ENCODE measurements at regions not wholly inside any gene's neighbourhood (a gene's known extent, or its start where the extent isn't known, plus 50 kb on each side); places are given as distances from the start of the nearest gene placed in this dataset.
"Not testable (repeated sequence)": the region's sequence is repeated elsewhere in the genome, so short reads cannot be mapped to it uniquely, and the experiment has no call there.

DNA sequence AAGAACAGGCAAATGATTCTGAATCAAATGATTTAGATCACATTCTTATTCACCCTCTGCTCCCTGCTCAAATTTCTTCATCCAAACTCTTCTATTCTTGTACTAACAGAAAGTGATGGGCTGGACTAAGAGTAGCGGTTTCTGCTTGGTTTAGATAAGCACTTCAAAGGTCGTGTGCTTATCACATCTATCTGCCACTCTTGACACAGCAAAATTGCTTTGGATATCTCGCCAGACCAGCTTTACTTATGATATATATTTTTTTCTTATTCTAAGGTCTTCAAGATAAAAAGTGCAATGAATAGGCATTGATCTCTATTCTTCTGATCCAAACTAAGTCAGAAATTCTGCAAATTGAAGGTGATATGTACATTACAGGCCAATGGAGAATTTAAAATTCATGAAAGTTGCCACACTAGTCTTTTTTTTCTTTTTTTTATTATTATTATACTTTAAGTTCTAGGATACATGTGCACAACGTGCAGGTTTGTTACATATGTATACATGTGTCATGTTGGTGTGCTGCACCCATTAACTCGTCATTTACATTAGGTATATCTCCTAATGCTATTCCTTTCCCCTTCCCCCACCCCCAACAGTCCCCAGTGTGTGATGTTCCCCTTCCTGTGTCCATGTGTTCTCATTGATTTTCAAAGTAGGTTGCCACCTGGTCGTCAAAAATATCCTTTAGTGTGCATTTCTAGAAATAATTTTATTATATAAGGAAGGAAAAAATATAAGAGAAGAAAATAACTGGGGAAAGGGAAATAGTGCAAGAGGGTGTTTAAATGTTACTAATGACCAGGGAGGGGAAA lies 1941.0 kb upstream of the RAG2 start:
- no peak for DNase-seq

DNA sequence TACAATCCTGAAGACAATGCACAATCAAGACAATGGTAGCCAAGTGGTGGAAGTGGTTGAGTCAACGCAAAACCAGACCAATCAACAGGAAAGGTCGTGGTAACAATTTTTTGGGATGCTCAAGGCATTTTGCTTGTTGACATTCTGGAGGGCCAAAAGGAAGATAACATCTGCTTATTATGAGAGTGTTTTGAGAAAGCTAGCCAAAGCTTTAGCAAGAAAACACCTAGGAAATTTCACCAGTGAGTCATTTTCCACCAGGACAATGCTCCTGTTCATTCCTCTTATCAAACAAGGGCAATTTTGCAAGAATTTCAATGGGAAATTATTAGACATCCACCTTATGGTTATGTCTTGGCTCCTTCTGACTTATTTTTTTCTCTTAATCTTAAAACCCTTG lies 1932.2 kb upstream of the RAG2 start:
- no peak for DNase-seq

DNA sequence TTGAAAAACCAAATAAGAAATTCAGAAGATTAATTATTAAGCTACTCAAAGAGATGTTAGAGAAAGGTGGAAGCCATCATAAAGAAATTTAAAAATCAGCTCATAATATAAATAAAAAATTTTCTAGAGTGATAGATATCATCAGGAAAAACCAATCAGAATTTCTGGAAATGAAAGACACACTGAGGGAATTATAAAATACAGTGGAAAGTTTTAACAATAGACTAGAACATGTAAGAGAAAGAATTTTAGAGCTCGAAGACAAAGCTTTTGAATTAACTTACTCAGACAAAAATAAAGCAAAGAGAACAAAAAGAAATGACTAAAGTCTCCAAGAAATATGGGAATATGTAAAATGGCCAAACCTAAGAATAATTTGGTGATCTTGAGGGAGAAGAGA lies 1926.9 kb upstream of the RAG2 start:
- DNase-seq, result no peak

DNA sequence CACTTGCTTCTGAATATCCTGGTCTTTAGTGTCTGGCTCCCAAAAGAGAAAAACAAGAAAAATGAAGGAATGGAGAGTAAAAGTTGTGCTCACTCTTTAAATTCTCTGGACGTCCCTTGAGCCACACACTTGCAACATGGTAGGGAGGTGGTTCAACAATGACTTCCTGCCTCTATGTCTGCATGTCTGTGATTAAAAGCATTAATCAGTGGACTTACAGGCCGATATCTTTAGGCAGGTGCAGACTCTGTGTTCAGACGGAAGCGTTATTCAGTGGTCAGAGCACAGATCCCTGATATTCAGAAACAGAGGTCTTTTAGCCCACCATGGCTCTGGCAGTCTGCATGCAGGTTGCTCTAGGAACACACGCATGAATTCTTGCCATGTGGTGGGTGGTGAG lies 1920.0 kb upstream of the RAG2 start:
- no peak for DNase-seq

DNA sequence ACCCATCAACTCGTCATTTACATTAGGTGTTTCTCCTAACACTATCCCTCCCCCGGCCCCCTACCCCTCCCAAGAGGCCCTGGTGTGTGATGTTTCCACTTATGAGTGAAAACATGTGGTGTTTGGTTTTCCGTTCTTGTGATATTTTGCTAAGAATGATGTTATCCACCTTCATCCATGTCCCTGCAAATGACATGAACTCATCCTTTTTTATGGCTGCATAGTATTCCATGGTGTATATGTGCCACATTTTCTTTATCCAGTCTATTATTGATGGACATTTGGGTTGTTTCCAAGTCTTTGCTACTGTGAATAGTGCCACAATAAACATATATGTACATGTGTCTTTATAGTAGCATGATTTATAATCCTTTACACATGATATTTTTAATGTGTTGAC lies 1914.8 kb upstream of the RAG2 start:
- not testable (repeated sequence) for DNase-seq

DNA sequence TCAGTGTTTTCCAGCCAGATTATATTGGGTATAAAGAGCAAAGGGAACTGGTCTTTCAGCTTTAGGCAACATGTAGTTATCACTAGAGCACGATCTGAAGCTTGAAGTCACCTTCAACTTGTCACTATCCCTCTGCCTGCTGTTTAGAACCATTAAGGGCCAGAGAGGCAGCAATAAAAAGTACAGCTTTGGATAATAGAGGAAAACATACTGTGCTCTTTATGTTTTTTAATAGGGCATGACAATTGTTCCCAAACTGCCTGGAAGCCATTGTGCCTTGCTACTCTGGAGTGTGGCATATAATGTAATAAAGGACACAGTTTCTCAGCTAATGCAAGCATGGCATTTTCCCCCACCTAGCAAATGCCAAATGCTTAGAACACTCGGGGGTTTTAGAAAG lies 1912.0 kb upstream of the RAG2 start:
- DNase-seq, result no peak

DNA sequence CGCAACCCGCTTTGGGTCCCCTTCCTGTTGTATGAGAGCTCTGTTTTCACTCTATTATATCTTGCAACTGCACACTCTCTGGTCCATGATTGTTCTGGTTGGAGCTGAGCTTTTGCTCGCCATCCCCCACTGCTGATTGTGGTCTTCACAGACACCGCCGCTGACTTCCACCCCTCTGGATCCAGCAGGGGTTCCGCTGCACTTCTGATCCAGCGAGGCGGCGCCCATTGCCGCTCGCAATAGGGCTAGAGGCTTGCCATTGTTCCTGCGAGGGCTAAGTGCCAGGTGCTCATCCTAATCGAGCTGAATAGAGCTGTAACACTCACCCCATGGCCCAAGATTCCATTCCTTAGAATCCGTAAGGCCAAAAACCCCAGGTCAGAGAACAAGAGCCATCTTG lies 1905.8 kb upstream of the RAG2 start:
- no peak for DNase-seq

DNA sequence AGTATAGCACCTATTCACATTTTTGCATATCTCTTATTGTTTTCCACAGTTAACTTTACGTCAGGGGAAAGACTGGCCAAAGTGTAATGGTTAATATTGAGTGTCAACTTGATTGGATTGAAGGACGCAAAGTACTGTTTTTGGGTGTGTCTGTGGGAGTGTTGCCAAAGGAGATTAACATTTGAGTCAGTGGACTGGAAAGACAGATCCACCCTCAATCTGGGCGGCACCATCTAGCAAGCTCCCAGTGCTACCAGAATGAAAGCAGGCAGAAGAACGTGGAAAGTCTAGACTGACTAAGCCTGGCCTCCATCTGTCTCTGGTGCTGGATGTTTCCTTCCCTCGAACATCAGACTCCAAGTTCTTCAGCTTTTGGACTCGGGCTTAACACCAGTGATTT lies 1900.7 kb upstream of the RAG2 start:
- DNase-seq, result no peak

DNA sequence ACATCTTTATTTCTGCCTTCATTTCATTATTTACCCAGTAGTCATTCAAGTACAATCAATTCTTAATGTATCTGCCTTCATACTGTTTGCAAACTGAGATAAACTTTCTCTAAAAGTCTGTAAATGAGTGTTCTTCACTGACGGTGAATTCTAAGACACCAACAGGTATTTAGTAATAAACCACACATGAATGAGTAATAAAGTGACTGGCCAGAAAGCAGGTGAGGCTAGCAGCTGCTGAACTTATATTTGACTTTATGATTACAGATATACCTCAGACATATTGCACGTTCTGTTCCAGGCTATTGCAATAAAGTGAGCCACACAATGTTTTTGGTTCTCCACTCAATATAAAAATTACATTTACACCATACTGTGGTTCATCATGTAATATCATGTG lies 1894.0 kb upstream of the RAG2 start:
- DNase-seq, result no peak

DNA sequence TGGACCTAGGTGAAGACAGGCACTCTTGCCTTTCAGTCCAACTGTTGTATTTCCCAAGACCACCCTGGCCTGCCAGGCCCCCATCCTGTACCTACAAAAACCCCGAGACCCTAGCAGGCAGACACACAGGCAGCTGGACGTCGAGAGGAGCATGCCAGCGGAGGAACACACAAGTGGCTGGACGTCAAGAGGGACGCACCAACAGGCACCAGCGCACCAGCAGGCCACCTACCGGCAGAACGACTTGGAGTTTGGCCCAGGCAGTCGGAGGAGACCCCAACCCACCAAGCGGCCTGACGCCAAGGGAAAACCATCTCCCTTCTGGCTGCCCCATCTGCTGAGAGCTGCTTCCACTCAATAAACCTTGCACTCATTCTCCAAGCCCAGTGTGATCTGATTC lies 1883.4 kb upstream of the RAG2 start:
- no peak for DNase-seq

DNA sequence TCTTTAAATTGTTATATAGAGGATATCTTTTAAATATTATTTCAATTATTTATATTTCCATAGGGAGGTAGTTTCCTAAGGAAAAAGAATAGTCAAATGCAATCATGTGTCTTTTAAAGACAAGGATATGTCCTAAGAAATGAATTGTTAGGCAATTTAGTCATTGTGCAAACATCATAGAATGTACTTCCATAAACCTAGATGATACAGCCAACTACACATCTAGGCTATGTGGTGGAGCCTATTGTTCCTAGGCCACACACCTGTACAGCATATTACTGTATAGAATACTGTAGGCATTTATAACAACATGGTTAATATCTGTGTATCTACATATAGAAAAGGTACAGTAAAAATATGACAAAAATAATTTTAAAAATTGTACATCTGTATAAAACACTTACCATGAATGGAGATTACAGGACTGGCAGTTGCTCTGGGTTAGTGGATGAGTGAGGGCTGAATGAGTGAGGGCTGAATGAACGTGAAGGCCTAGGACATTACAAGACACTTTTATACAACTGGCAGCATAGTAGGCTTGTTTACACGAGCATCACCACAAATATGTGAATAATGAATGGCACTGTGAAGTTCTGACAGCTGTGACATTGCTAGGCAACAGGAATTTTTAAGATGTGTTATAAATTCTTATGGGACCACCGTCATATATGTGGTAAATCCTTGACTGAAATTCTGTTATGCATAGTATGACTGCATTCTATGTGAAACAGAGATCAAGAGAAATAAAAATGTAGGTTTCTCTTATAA lies 1879.0 kb upstream of the RAG2 start:
- no peak for DNase-seq

DNA sequence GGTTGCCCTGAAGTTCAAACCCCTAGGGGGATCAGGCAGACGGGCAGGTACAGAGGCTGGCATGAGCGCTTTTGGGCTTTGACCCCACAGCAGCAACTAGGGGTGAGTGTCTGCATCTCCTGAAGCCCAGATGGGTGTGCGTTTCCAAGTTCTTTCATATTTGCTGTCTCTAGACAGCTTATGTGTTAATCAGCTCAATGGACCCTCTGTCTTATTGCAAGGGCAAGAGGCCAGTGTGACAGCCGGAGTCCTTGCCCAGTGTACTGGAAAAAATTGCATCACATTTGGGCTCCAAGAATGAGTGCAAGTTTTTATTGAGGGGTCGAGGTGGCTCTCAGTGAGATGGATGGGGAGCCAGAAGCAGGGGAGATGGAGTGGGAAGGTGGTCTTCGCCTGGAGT lies 1863.7 kb upstream of the RAG2 start:
- DNase-seq, result no peak

DNA sequence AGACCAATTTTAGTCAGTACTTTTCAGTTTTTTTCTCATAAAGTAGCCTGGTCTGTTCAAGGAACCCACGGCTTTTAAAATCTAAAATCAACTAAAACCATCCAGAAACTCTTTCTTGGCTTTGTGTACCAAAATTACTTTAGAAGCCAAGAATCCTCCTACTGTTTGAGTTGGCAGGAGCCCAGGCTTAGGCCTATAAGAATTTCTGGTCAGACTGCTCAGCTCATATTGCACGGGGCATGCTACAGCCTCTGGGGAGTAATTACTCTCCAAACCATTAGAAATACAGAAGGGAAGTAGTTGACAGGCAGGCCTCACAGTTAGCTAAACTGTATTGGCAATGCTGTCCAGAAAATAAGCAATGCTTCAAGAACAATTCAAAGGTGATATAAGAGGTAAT lies 1862.9 kb upstream of the RAG2 start:
- DNase-seq, result no peak

DNA sequence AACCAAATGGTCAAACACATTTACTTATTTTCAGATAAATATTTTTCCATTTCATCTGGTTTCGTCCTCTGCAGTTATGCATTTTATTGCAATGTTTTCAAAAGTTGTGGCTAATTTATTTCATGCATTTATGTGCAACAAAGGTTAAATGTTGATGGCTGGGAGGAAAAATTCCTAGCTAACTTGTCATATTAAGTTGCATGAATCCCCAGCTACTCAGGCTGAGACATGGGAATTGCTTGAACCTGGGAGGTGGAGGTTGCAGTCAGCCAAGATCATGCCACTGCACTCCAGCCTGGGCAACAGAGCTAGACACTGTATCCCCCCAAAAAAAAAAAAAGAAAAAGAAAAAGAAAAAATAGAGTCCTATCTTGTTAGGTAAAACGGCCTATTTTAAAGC lies 1862.4 kb upstream of the RAG2 start:
- no peak for DNase-seq

DNA sequence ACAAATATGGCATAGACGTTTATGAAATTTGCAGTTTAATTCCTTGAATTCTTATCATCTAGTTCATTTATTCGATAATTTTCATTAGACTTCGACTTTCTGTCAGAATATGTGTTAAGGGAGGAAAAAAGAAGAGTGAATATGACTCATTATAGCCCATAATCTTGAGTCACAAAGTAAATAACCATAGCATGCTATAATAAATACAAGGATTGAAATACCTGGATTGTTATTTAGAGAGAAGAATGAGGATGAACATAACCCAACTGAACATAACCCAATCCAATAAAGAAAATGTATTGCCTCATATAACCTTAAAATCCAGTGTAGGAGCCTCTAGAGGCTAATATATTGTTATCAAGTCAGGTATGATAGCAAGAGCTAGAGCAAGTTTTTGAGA lies 1858.3 kb upstream of the RAG2 start:
- DNase-seq, result no peak

DNA sequence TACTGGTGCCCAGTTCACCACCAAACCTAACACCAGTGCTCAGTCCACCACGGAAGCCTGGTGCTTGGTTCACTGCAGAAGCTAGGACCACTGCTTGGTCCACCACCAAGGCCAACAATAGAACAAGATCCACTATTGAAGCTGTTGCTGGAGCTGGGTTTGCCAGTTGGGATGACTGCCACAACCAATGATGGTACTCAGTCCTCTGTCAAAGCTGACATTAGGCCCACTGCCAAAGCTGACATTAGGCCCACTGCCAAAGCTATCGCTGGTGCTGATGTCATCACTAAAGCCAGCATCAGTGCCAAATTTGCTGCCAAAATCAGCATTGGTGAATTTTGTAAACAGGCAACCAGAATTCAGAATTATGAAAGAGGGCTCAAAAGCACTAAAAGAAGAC lies 1850.2 kb upstream of the RAG2 start:
- no peak for DNase-seq

DNA sequence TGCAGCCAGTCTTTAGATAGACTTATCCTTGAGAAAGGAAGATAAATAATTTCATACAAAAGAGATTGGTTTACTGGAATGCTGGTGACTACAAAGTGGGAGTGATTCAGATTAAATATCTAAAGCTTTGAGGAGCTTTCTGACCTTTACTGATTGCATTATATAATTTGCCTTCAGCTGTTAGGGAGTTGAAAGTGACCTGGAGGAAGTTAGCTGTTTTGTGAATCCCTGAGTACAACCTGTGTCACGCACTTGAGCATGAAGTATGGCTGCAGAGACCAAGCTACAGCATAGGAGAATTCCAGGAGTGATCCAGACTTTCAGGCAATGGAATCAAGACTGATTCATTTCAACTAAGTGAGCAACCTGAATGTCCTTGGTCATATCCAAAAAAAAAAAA lies 1848.3 kb upstream of the RAG2 start:
- no peak for DNase-seq

DNA sequence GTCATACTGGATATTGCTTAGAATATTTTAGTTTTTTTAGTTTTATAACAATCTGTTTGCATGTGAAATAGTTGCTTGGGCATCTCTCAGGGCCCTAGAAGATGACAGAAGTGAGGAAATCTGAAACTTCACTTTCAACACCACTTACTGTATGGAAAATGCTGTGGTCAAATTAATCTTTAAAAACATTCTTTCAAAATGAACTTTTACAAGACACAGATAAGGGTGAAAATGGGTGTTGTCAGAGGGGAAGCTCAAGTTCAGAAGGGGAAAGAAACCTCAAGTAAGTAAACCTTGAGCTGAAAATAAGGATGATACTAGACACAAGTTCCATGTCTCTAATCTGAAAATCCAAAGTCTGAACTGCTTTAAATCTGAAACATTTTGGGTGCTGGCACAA lies 1840.1 kb upstream of the RAG2 start:
- DNase-seq, result no peak

DNA sequence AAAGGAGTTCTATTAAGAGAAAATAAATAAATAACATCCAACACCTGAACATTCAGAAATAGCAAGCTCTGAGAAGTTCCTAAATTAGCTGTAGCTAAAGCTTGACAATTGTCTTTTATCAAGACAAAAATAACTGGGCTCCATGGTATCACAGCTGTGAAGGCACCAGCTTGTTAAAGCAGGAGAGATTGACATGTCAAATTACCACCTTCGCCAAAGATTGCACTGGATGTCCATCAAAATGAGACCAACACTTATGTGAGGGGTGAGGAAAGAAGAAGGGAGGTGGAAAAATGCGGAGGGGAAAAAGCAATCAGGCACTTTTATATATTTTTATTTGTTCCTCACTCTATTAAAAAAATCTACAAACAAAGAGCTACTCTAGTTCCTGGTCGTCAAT lies 1827.5 kb upstream of the RAG2 start:
- no peak for DNase-seq

DNA sequence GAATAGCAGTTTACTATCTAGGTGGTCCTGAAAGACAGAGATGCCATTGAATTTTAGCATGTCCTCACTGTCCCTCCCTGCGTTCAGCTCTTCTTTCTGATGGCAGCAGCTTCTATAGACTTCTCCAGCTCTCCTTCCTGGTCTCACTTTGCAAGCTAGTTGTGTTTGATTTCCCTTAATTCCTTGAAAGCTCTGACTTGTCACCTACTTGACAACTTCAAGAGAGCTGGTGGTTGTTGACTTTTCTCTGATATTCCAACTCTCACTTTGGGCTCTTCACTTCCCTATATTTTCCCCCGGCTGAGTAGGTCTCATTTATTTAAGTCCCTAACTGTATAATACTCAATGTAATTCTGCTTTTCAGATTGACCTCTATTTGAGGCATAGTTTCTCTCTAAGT lies 1825.0 kb upstream of the RAG2 start:
- DNase-seq, result no peak

DNA sequence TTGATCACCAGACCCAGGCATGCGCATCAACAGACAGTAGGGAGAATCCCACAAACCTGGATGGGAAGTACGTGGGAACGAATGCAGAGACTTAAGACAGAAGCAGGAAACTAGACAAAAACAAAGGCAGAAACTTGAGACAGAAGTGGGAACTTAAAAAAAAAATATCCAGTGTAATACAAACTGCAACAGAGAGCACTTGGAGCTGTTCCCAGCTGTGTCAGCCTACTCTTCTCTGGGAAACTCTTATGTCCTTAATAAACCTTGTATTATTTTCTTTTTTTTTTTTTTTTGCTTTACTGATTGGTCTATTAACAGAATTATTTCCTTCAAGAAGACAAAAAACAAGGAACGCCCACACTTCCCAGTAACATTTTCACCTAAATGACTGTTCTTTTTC lies 1818.1 kb upstream of the RAG2 start:
- DNase-seq, result no peak

DNA sequence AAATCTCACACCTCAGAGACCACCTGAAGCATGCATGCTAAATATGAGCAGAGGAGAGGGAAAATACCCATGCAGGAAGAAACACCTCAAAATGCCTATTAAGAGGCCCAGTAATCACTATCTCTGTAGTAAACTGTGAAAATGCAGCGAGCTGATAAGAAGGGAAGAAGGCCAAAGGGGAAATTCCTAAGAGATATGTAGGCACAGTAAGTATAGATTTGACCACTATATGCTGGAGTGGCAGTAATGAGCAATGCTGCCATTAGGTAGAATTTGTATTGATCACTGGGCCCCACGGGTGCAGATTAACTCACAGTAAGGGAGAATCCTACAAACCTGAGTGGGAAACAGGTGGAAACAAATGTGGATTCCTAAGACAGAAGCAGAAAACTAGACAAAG lies 1813.1 kb upstream of the RAG2 start:
- no peak for DNase-seq

DNA sequence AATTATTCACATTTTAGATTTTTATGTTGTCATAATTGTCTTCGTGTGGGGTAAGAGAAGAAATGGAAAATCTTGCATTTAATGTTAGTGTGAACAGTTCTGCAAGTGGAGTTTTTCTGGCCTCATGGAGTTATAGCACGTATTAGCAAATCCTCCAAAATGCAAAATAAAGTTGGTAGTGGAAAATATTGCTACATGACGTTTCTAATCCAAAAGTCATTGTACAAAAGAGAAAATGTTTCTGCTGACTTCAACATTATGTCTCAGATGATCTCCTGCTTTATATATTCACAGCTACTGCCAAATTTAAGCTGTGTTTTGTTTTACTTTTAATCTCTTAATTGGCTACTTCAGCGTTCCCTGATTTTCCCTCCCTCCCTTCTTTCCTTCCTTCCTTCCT lies 1804.0 kb upstream of the RAG2 start:
- DNase-seq, result no peak

DNA sequence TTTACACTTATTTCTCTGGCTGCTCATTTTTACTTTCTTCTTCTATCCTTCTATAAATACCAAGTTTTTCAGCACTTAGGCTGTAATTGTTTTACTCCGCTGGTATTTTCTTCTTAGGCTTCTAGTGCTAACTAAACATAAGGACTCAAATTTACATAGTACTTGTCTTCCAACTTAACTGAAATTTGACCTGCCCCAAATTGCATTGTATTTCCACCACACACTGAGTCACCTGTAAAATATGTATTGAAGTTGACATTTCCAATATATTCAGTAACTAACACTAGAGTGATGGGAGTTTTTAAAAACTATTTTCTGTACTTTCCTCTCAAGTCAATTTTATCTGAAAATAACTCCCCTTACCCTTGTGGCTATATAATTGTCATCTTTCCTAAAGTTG lies 1794.1 kb upstream of the RAG2 start:
- no peak for DNase-seq

DNA sequence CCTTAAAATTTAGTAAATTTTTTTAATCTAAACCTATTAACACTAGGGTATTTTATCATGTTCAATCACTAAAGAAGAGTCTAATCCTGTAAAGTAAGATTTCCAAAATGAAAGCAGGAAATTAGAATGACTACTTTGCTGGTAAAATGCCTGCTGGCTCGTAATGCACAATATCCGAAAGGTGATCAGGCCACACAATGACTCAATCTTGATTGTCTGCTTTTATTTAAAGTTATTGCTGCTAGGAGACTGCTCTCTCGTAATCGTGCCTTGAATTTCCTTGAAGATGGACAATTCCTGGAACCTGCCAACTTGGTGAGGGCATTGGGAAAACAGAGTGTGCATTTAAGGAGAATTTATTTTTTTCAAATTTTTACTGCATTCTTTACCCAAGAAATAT lies 1786.5 kb upstream of the RAG2 start:
- DNase-seq, result no peak

All from DMS79 (cell line).